PC-3 (cell line): ENCODE measurements at regions not wholly inside any gene's neighbourhood (a gene's known extent, or its start where the extent isn't known, plus 50 kb on each side); places are given as distances from the start of the nearest gene placed in this dataset.

Source experiments
- ATAC-seq: fragments of 200-7000 bp; cut with Tn5 transposase; 2 replicates; pipeline ENCODE4 v1.9.1; 2020; ENCODE audit warnings: mild to moderate bottlenecking, moderate library complexity
- BruUV-seq: library from RNA; stranded (reverse); fragments of 400-500 nt; replicated peaks from 2 replicates; lab custom pipeline; 2021; lab: Mats Ljungman, UMichigan
- CTCF ChIA-PET: fragments of 300-600 bp; sonication (Branson Sonifier 250); formaldehyde crosslinking; loops from one replicate; lab custom pipeline; 2022; ENCODE audit warnings: antibody characterized with exemption; lab: Charles Lee
- POLR2A ChIA-PET: fragments of 300-600 bp; sonication (Branson Sonifier 250); formaldehyde crosslinking; loops from one replicate; lab custom pipeline; 2022; ENCODE audit warnings: antibody characterized with exemption; ENCODE audit not compliant: unreplicated experiment; lab: Charles Lee
- DNase-seq: peaks from one replicate; pipeline ENCODE4 v3.0.0-alpha.2; 2015
- H2AFZ ChIP-seq: fragments of 300-600 bp; sonication (generic); 2 replicates; pipeline ENCODE4 v1.6.0; 2016; ENCODE audit warnings: antibody characterized with exemption, low read length
- H3F3A ChIP-seq: fragments of 300-600 bp; sonication (generic); one replicate; pipeline ENCODE4 v1.6.0; 2017; ENCODE audit warnings: antibody characterized with exemption, low read length, control low read depth, mild to moderate bottlenecking; ENCODE audit not compliant: unreplicated experiment
- H3K27ac ChIP-seq: fragments of 300-600 bp; sonication (generic); 2 replicates; pipeline ENCODE4 v1.5.1; 2016; ENCODE audit warnings: mild to moderate bottlenecking, low read length
- H3K27me3 ChIP-seq: fragments of 300-600 bp; sonication (generic); 2 replicates; pipeline ENCODE4 v1.6.1; 2016; ENCODE audit warnings: low read length, mixed read lengths
- H3K36me3 ChIP-seq: fragments of 300-600 bp; sonication (generic); 2 replicates; pipeline ENCODE4 v1.6.1; 2016; ENCODE audit warnings: low read depth, mixed run types, low read length, mixed read lengths
- H3K4me1 ChIP-seq: fragments of 300-600 bp; sonication (generic); 2 replicates; pipeline ENCODE4 v1.5.1; 2016; ENCODE audit warnings: low read length; ENCODE audit not compliant: insufficient read depth
- H3K4me2 ChIP-seq: fragments of 300-600 bp; sonication (generic); 2 replicates; pipeline ENCODE4 v1.6.0; 2016; ENCODE audit warnings: low read length
- H3K4me3 ChIP-seq: fragments of 300-600 bp; sonication (generic); 2 replicates; pipeline ENCODE4 v1.5.1; 2016; ENCODE audit warnings: mild to moderate bottlenecking, low read length, mixed read lengths
- H3K79me2 ChIP-seq: fragments of 300-600 bp; sonication (generic); 2 replicates; pipeline ENCODE4 v1.6.1; 2017; ENCODE audit warnings: low read length, mixed read lengths
- H3K9ac ChIP-seq: fragments of 300-600 bp; sonication (generic); 2 replicates; pipeline ENCODE4 v1.6.0; 2016; ENCODE audit warnings: mild to moderate bottlenecking, low read length
- H3K9me2 ChIP-seq: fragments of 300-600 bp; sonication (generic); replicated peaks from 2 replicates; pipeline ENCODE4 v1.6.1; 2016; ENCODE audit warnings: mixed run types, low read length, mixed read lengths
- H3K9me3 ChIP-seq: fragments of 300-600 bp; sonication (generic); 2 replicates; pipeline ENCODE4 v1.6.1; 2016; ENCODE audit warnings: low read length, mixed read lengths
- H4K20me1 ChIP-seq: fragments of 300-600 bp; sonication (generic); 2 replicates; pipeline ENCODE4 v1.6.1; 2016; ENCODE audit warnings: low read length, mixed read lengths
- CTCF ChIP-seq: fragments of 300-600 bp; sonication (generic); conservative IDR thresholded peaks from 2 replicates; pipeline ENCODE4 v1.5.1; 2017; ENCODE audit warnings: antibody characterized with exemption, low read depth, mild to moderate bottlenecking, low read length
- EZH2 ChIP-seq: fragments of 300-600 bp; sonication (generic); IDR thresholded peaks from one replicate; pipeline ENCODE4 v1.6.1; 2017; ENCODE audit warnings: antibody characterized with exemption, mild to moderate bottlenecking, low read length; ENCODE audit not compliant: unreplicated experiment
- EZH2phosphoT487 ChIP-seq: fragments of 300-600 bp; sonication (generic); IDR thresholded peaks from 2 replicates; pipeline ENCODE4 v1.6.1; 2018; ENCODE audit warnings: mild to moderate bottlenecking, antibody characterized with exemption, low read length, borderline replicate concordance
- intact Hi-C: fragments of 100-400 bp; cut with micrococcal nuclease; formaldehyde crosslinking; loops from 2 replicates; pipeline ENCODE4 v1.9.0; 2023

- no peaks in the 10 kb centered on the region for H3K36me3 ChIP-seq
- ChIA-PET POLR2A (no interaction called here), CTCF (no interaction called here)
- ATAC-seq (no peak), DNase-seq (no peak)
- H2AFZ ChIP-seq: no peak overlapping the region
- H3F3A ChIP-seq: no peaks in the 10 kb centered on the region
- H3K9ac ChIP-seq: no peak overlapping the region
- no peak overlapping the region for H3K4me3 ChIP-seq
- no peaks in the 10 kb centered on the region for H3K4me1 ChIP-seq
- H3K9me2 ChIP-seq: no peaks in the 10 kb centered on the region
- H3K4me2 ChIP-seq: no peak overlapping the region
- H4K20me1 ChIP-seq: no peaks in the 10 kb centered on the region
- H3K9me3 ChIP-seq: no peaks in the 10 kb centered on the region
- no peaks in the 10 kb centered on the region for H3K79me2 ChIP-seq
- intact Hi-C loops: no loop called here
- no TSS peak for BruUV-seq
- no peak overlapping the region for H3K27ac ChIP-seq
- H3K27me3 ChIP-seq: no peaks in the 10 kb centered on the region; the same call in 1 of the 2 replicates
- no peak for TF ChIP-seq EZH2phosphoT487
- TF ChIP-seq CTCF: no peak
- no peak for TF ChIP-seq EZH2
These were observed 58.2 kb downstream of the MEX3B start for GRCh38 chr15:81987628-81988027.

- H3K4me1 ChIP-seq: no peaks in the 10 kb centered on the region
- no peaks in the 10 kb centered on the region for H3K36me3 ChIP-seq
- no peaks in the 10 kb centered on the region for H3K79me2 ChIP-seq
- H3K4me3 ChIP-seq: no peak overlapping the region
- H3K27ac ChIP-seq: no peak overlapping the region
- TF ChIP-seq EZH2 (no peak), EZH2phosphoT487 (no peak), CTCF (no peak)
- DNase-seq: no peak
- H2AFZ ChIP-seq: no peak overlapping the region
- intact Hi-C loops: no loop called here
- ChIA-PET POLR2A (no interaction called here), CTCF (no interaction called here)
- H3F3A ChIP-seq: no peaks in the 10 kb centered on the region
- no peak overlapping the region for H3K9ac ChIP-seq
- no TSS peak for BruUV-seq
- H3K4me2 ChIP-seq: no peak overlapping the region
- H3K9me3 ChIP-seq: no peaks in the 10 kb centered on the region
- H4K20me1 ChIP-seq: no peaks in the 10 kb centered on the region
- no peaks in the 10 kb centered on the region; the same call in 1 of the 2 replicates for H3K27me3 ChIP-seq
- H3K9me2 ChIP-seq: no peaks in the 10 kb centered on the region
- no peak for ATAC-seq
These were observed 62.3 kb downstream of the MEX3B start for GRCh38 chr15:81983497-81983896.

- no peak for TF ChIP-seq EZH2phosphoT487
- TF ChIP-seq EZH2: no peak
- no peak for TF ChIP-seq CTCF
- no TSS peak for BruUV-seq
These were observed 63.0 kb downstream of the MEX3B start for GRCh38 chr15:81982808-81983207.

More at GRCh38 chr15:81982808-81983207, 63.0 kb downstream of the MEX3B start:
- Histone ChIP-seq H3K36me3 (no peaks in the 10 kb centered on the region), H3K27ac (no peak overlapping the region), H3K9ac (no peak overlapping the region), H3F3A (no peaks in the 10 kb centered on the region), H2AFZ (no peak overlapping the region), H3K4me3 (no peak overlapping the region), H3K79me2 (no peaks in the 10 kb centered on the region), H3K4me2 (no peak overlapping the region), H3K27me3 (no peaks in the 10 kb centered on the region; the same call in 1 of the 2 replicates), H3K4me1 (no peaks in the 10 kb centered on the region), H3K9me2 (no peaks in the 10 kb centered on the region), H4K20me1 (no peaks in the 10 kb centered on the region), H3K9me3 (no peaks in the 10 kb centered on the region)
- intact Hi-C loops: no loop called here
- ATAC-seq: no peak
- ChIA-PET CTCF (no interaction called here), POLR2A (no interaction called here)
- no peak for DNase-seq
